Stimulated activated CD8-positive, alpha-beta memory T cell treated with anti-CD3 and anti-CD28 coated beads, Interleukin-4, amount 100 ng/mL, for 4 hours (primary cell): ENCODE measurements at regions not wholly inside any gene's neighbourhood (a gene's known extent, or its start where the extent isn't known, plus 50 kb on each side); places are given as distances from the start of the nearest gene placed in this dataset.
"Not testable (repeated sequence)": the region's sequence is repeated elsewhere in the genome, so short reads cannot be mapped to it uniquely, and the experiment has no call there.

ENCODE experiments used
- DNase-seq, 2 donors: peaks; one replicate each; pipeline ENCODE4 v3.0.0-alpha.2; 2020; ENCODE audit warnings: low read depth in 2 of 2, low spot score in 1 of 2

- no peak for DNase-seq
These were observed 250.1 kb upstream of the CDH5 start for GRCh38 chr16:66116163-66117002.

- no peak for DNase-seq
These were observed 251.1 kb upstream of the CDH5 start for GRCh38 chr16:66115373-66115772.

GRCh38 chr16:66113223-66113622 is 253.3 kb upstream of the CDH5 start:
- no peak for DNase-seq

GRCh38 chr16:66109677-66110076 is 256.8 kb upstream of the CDH5 start:
- DNase-seq: no peak

- DNase-seq: no peak
These were observed 258.8 kb upstream of the CDH5 start for GRCh38 chr16:66107661-66108060.

- DNase-seq: no peak
These were observed 263.3 kb upstream of the CDH5 start for GRCh38 chr16:66103211-66103610.

- no peak for DNase-seq
These were observed 267.2 kb upstream of the CDH5 start for GRCh38 chr16:66099306-66099705.

- DNase-seq: no peak
These were observed 268.7 kb upstream of the CDH5 start for GRCh38 chr16:66097751-66098150.

GRCh38 chr16:66095676-66096075 is 270.8 kb upstream of the CDH5 start:
- DNase-seq: no peak

GRCh38 chr16:66093191-66093590 is 273.3 kb upstream of the CDH5 start:
- DNase-seq: no peak

GRCh38 chr16:66091471-66091891 is 275.0 kb upstream of the CDH5 start:
- DNase-seq: no peak

GRCh38 chr16:66088681-66089080 is 277.8 kb upstream of the CDH5 start:
- DNase-seq: no peak

GRCh38 chr16:66087308-66087707 is 279.2 kb upstream of the CDH5 start:
- DNase-seq: no peak

GRCh38 chr16:66085651-66086050 is 280.8 kb upstream of the CDH5 start:
- no peak for DNase-seq

- DNase-seq: not testable (repeated sequence)
These were observed 281.8 kb upstream of the CDH5 start for GRCh38 chr16:66084731-66085130.

GRCh38 chr16:66084306-66084705 is 282.2 kb upstream of the CDH5 start:
- DNase-seq: no peak

- DNase-seq: no peak
These were observed 283.3 kb upstream of the CDH5 start for GRCh38 chr16:66083171-66083570.

- DNase-seq: no peak
These were observed 284.1 kb upstream of the CDH5 start for GRCh38 chr16:66082424-66082823.

GRCh38 chr16:66081775-66082366 is 284.6 kb upstream of the CDH5 start:
- DNase-seq: no peak

GRCh38 chr16:66079671-66080334 is 286.7 kb upstream of the CDH5 start:
- no peak for DNase-seq

GRCh38 chr16:66070140-66070917 is 296.2 kb upstream of the CDH5 start:
- DNase-seq: no peak
